ENCODE measurements at regions not wholly inside any gene's neighbourhood (a gene's known extent, or its start where the extent isn't known, plus 50 kb on each side); places are given as distances from the start of the nearest gene placed in this dataset.
"Not testable (repeated sequence)": the region's sequence is repeated elsewhere in the genome, so short reads cannot be mapped to it uniquely, and the experiment has no call there.

GRCh38 chr6:6762566-6762965 lies 174.0 kb downstream of the LY86 start:
- H3K9ac ChIP-seq (ENCODE audit: insufficient read depth in 1 of 2, low read depth in 2 of 2, low read length in 2 of 2); H3K4me2 ChIP-seq (ENCODE audit: insufficient read depth, low read length); H4K20me1 ChIP-seq (replicated peaks; ENCODE audit: control insufficient read depth, insufficient read depth, low read length); ATAC-seq; H3K27ac ChIP-seq (ENCODE audit: extremely low read depth, low read depth, low read length); H3K36me3 ChIP-seq (ENCODE audit: control insufficient read depth, insufficient read depth, low read length); H3K27me3 ChIP-seq (ENCODE audit: control insufficient read depth in 2 of 2, insufficient read depth in 2 of 2, low read length in 2 of 2); H3K79me2 ChIP-seq (ENCODE audit: control insufficient read depth, insufficient read depth, low read length); BruUV-seq (replicated peaks); H3K4me3 ChIP-seq; DNase-seq (ENCODE audit: extremely low read depth in 1 of 4, low spot score in 3 of 4); intact Hi-C loops (cut with micrococcal nuclease); H3K4me1 ChIP-seq (replicated peaks in 1 of 2; ENCODE audit: control insufficient read depth in 2 of 2, insufficient read depth in 2 of 2, low read length in 2 of 2); H2AFZ ChIP-seq (ENCODE audit: low read depth, low read length); FAIRE-seq; CTCF ChIA-PET (ENCODE audit: low intra/inter-chr PET ratio); in situ Hi-C loops (cut with MboI); H3K9me3 ChIP-seq (replicated peaks; ENCODE audit: control insufficient read depth, insufficient read depth, low read depth, low read length); H3K9me1 ChIP-seq (ENCODE audit: control insufficient read depth, insufficient read depth, low read length): not testable (repeated sequence)
- POLR2A ChIA-PET = interaction anchor here (0.6 to 1.0 kb wide), 4 partner anchors 59 to 1782 kb away, joined by 3 to 4 read pairs (median 3); no protein-coding TSS in a partner anchor
- WGBS (ENCODE audit: insufficient coverage, low coverage, missing lambda C conversion rate) = 79% methylated on average over 11 of the region's 27 CpGs

GRCh38 chr6:6764764-6765434 lies 176.4 kb downstream of the LY86 start:
- Histone ChIP-seq H3K4me1 (replicated peaks in 1 of 2; ENCODE audit: control insufficient read depth in 2 of 2, insufficient read depth in 2 of 2, low read length in 2 of 2) (peaks cover 0 to 2% of the 10 kb centered on the region in 2 experiments; a peak in 2 of 5 replicates), H3K9me1 (ENCODE audit: control insufficient read depth, insufficient read depth, low read length) (no peaks in the 10 kb centered on the region), H3K9ac (ENCODE audit: insufficient read depth in 1 of 2, low read depth in 2 of 2, low read length in 2 of 2) (no peak overlapping the region), H3K4me2 (ENCODE audit: insufficient read depth, low read length) (no peak overlapping the region), H4K20me1 (replicated peaks; ENCODE audit: control insufficient read depth, insufficient read depth, low read length) (no peaks in the 10 kb centered on the region), H3K27ac (ENCODE audit: extremely low read depth, low read depth, low read length) (no peak overlapping the region), H3K79me2 (ENCODE audit: control insufficient read depth, insufficient read depth, low read length) (no peaks in the 10 kb centered on the region), H2AFZ (ENCODE audit: low read depth, low read length) (peak overlapping the region; percentile 47), H3K9me3 (replicated peaks; ENCODE audit: control insufficient read depth, insufficient read depth, low read depth, low read length) (no peaks in the 10 kb centered on the region), H3K4me3 (no peak overlapping the region), H3K36me3 (ENCODE audit: control insufficient read depth, insufficient read depth, low read length) (no peaks in the 10 kb centered on the region), H3K27me3 (ENCODE audit: control insufficient read depth in 2 of 2, insufficient read depth in 2 of 2, low read length in 2 of 2) (no peaks in the 10 kb centered on the region)
- 42% methylated on average over 3 of the region's 3 CpGs for WGBS (ENCODE audit: insufficient coverage, low coverage, missing lambda C conversion rate)
- intact Hi-C loops (cut with micrococcal nuclease) (no loop called here), in situ Hi-C loops (cut with MboI) (no loop called here)
- POLR2A ChIA-PET = interaction anchor here (0.6 to 1.4 kb wide), 4 partner anchors 9 to 168 kb away, joined by 3 to 5 read pairs (median 4); no protein-coding TSS in a partner anchor
- BruUV-seq (replicated peaks) = no TSS peak
- CTCF ChIA-PET (ENCODE audit: low intra/inter-chr PET ratio) = no interaction called here
- no peak for DNase-seq (ENCODE audit: extremely low read depth in 1 of 4, low spot score in 3 of 4)
- ATAC-seq = no peak
- FAIRE-seq = no peak
- TF ChIP-seq TAF1 (IDR thresholded peaks at IDR 0.05; ENCODE audit: control insufficient read depth, extremely low read depth, insufficient read depth, low read length, severe bottlenecking) (no peak), PHB2 (IDR thresholded peaks at IDR 0.05; ENCODE audit: low read depth) (no peak), NCOA1 (IDR thresholded peaks at IDR 0.05; ENCODE audit: low read depth) (no peak), BACH1 (tag; IDR thresholded peaks at IDR 0.05) (no peak), ZNF561 (CRISPR knock-in tag; conservative IDR thresholded peaks at IDR 0.05) (no peak), PRDM10 (IDR thresholded peaks at IDR 0.05; ENCODE audit: partially characterized antibody) (no peak)
- TF ChIP-seq, protein P1, sequence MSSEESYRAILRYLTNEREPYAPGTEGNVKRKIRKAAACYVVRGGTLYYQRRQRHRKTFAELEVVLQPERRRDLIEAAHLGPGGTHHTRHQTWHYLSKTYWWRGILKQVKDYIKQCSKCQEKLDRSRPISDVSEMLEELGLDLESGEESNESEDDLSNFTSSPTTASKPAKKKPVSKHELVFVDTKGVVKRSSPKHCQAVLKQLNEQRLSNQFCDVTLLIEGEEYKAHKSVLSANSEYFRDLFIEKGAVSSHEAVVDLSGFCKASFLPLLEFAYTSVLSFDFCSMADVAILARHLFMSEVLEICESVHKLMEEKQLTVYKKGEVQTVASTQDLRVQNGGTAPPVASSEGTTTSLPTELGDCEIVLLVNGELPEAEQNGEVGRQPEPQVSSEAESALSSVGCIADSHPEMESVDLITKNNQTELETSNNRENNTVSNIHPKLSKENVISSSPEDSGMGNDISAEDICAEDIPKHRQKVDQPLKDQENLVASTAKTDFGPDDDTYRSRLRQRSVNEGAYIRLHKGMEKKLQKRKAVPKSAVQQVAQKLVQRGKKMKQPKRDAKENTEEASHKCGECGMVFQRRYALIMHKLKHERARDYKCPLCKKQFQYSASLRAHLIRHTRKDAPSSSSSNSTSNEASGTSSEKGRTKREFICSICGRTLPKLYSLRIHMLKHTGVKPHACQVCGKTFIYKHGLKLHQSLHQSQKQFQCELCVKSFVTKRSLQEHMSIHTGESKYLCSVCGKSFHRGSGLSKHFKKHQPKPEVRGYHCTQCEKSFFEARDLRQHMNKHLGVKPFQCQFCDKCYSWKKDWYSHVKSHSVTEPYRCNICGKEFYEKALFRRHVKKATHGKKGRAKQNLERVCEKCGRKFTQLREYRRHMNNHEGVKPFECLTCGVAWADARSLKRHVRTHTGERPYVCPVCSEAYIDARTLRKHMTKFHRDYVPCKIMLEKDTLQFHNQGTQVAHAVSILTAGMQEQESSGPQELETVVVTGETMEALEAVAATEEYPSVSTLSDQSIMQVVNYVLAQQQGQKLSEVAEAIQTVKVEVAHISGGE (CRISPR knock-in tag; IDR thresholded peaks at IDR 0.05) = no peak

Measured in K562 (cell line).